PC-9 (cell line): ENCODE measurements at regions not wholly inside any gene's neighbourhood (a gene's known extent, or its start where the extent isn't known, plus 50 kb on each side); places are given as distances from the start of the nearest gene placed in this dataset.

ENCODE experiments used
- BruUV-seq: library from RNA; stranded (reverse); fragments of 400-500 nt; replicated peaks from 2 replicates; lab custom pipeline; 2021; lab: Mats Ljungman, UMichigan
- CTCF ChIA-PET: fragments of 300-600 bp; sonication (Branson Sonifier 250); formaldehyde crosslinking; loops from one replicate; lab custom pipeline; 2022; ENCODE audit warnings: antibody characterized with exemption; lab: Charles Lee
- POLR2A ChIA-PET: fragments of 300-600 bp; sonication (Branson Sonifier 250); formaldehyde crosslinking; loops from one replicate; lab custom pipeline; 2022; ENCODE audit warnings: antibody characterized with exemption; ENCODE audit not compliant: unreplicated experiment; lab: Charles Lee
- DNase-seq, 2 experiments: peaks; one replicate each; pipeline versions ENCODE4 v3.0.0 to v3.0.0-alpha.2; 2015 to 2022; ENCODE audit warnings: mixed read lengths in 1 of 2
- H2AFZ ChIP-seq: fragments of 200-600 bp; sonication (generic); 2 replicates; pipeline ENCODE4 v1.8.1; 2017; ENCODE audit warnings: antibody characterized with exemption
- H3F3A ChIP-seq: fragments of 200-600 bp; sonication (generic); 2 replicates; pipeline ENCODE4 v1.8.1; 2017; ENCODE audit warnings: antibody characterized with exemption, mild to moderate bottlenecking, low read depth; ENCODE audit not compliant: insufficient read depth
- H3K27ac ChIP-seq: fragments of 200-600 bp; sonication (generic); 2 replicates; pipeline ENCODE4 v1.6.1; 2016; ENCODE audit warnings: mixed run types
- H3K27me3 ChIP-seq: fragments of 200-600 bp; sonication (generic); 2 replicates; pipeline ENCODE4 v1.6.1; 2016; ENCODE audit warnings: low read depth, mixed run types; ENCODE audit not compliant: insufficient read depth
- H3K36me3 ChIP-seq: fragments of 200-600 bp; sonication (generic); 2 replicates; pipeline ENCODE4 v1.6.1; 2016; ENCODE audit warnings: low read depth, mixed run types
- H3K4me1 ChIP-seq: fragments of 200-600 bp; sonication (generic); replicated peaks from 2 replicates; pipeline ENCODE4 v1.6.1; 2016; ENCODE audit warnings: mixed run types; ENCODE audit not compliant: insufficient read depth
- H3K4me2 ChIP-seq: fragments of 200-600 bp; sonication (generic); 2 replicates; pipeline ENCODE4 v1.6.1; 2017; ENCODE audit warnings: mixed run types
- H3K4me3 ChIP-seq: fragments of 200-600 bp; sonication (generic); 2 replicates; pipeline ENCODE4 v1.6.1; 2016; ENCODE audit warnings: mixed run types
- H3K79me2 ChIP-seq: fragments of 200-600 bp; sonication (generic); 2 replicates; pipeline ENCODE4 v1.6.1; 2017; ENCODE audit warnings: low read depth, mixed run types
- H3K9me2 ChIP-seq: fragments of 200-600 bp; sonication (generic); 2 replicates; pipeline ENCODE4 v1.8.1; 2017; ENCODE audit warnings: mild to moderate bottlenecking; ENCODE audit not compliant: insufficient read depth
- H3K9me3 ChIP-seq: fragments of 200-600 bp; sonication (generic); 2 replicates; pipeline ENCODE4 v1.8.1; 2016; ENCODE audit warnings: low read depth; ENCODE audit not compliant: insufficient read depth
- H4K20me1 ChIP-seq: fragments of 200-600 bp; sonication (generic); 2 replicates; pipeline ENCODE4 v1.8.1; 2017; ENCODE audit not compliant: insufficient read depth
- EZH2 ChIP-seq: fragments of 200-600 bp; sonication (generic); IDR thresholded peaks from 2 replicates; pipeline ENCODE4 v1.8.0; 2017; ENCODE audit warnings: antibody characterized with exemption, low read depth
- intact Hi-C: fragments of 100-400 bp; cut with micrococcal nuclease; formaldehyde crosslinking; loops from one replicate; pipeline ENCODE4 v1.10.0; 2022; ENCODE audit not compliant: unreplicated experiment
- TF ChIP-seq, protein P1 (sequence below): fragments of 200-600 bp; sonication (generic); conservative IDR thresholded peaks from 2 replicates; pipeline ENCODE4 v1.6.1; 2017; ENCODE audit warnings: mixed run types, antibody characterized with exemption, mild to moderate bottlenecking, moderate library complexity

DNA sequence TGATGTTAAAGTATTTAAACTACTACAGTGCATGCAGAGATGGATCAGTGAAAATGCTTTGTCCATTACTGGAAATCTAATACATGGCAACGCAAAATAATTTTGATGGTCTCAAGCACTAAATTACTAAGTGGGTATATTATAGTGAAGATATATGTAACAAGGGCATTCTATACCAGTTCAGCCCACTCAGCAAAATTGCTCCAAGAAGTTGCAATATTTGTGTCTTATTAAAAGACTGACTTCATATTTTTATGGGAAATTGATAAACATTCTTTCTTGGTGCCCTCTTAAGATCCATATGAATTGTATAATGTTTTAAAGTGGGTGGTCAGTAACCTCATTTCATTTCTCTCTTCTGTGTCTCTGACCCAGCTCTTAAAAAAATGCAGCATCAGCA, 343.1 kb upstream of the MEX3C start:
- intact Hi-C loops, result no loop called here
- H3K27ac ChIP-seq, result no peak overlapping the region
- no TSS peak for BruUV-seq
- ChIA-PET CTCF (no interaction called here), POLR2A (no interaction called here)
- H3K9me2 ChIP-seq, result no peaks in the 10 kb centered on the region
- H2AFZ ChIP-seq, result no peak overlapping the region
- DNase-seq, result no peak
- H3K79me2 ChIP-seq, result no peaks in the 10 kb centered on the region
- H3K27me3 ChIP-seq, result no peaks in the 10 kb centered on the region
- H3K9me3 ChIP-seq, result no peaks in the 10 kb centered on the region
- H3F3A ChIP-seq, result no peaks in the 10 kb centered on the region
- H3K4me3 ChIP-seq, result no peak overlapping the region
- no peak overlapping the region for H3K4me2 ChIP-seq
- no peaks in the 10 kb centered on the region for H3K36me3 ChIP-seq
- TF ChIP-seq, protein P1, sequence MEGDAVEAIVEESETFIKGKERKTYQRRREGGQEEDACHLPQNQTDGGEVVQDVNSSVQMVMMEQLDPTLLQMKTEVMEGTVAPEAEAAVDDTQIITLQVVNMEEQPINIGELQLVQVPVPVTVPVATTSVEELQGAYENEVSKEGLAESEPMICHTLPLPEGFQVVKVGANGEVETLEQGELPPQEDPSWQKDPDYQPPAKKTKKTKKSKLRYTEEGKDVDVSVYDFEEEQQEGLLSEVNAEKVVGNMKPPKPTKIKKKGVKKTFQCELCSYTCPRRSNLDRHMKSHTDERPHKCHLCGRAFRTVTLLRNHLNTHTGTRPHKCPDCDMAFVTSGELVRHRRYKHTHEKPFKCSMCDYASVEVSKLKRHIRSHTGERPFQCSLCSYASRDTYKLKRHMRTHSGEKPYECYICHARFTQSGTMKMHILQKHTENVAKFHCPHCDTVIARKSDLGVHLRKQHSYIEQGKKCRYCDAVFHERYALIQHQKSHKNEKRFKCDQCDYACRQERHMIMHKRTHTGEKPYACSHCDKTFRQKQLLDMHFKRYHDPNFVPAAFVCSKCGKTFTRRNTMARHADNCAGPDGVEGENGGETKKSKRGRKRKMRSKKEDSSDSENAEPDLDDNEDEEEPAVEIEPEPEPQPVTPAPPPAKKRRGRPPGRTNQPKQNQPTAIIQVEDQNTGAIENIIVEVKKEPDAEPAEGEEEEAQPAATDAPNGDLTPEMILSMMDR, result no peak
- TF ChIP-seq EZH2, result no peak
- H3K4me1 ChIP-seq, result no peaks in the 10 kb centered on the region
- no peaks in the 10 kb centered on the region for H4K20me1 ChIP-seq

DNA sequence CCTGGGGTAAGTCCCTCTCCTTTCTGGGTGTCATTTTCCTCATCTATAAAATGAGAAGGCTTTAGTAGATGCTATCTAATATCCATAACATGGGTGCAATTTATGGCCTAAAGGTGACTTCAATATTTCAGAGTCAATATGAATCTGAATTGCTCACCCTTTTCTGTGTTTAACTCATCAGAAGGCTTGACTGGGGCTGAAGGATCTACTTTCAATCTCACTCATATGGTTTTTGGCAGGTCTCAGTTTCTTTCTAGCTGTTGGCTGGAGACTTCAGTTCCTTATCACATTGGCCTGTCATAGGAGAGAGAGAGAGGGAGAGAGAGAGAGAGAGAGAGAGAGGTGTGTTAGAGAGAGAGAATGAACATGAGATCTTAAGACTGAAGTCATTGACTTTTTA, 343.7 kb upstream of the MEX3C start:
- BruUV-seq, result no TSS peak
- intact Hi-C loops, result no loop called here
- Histone ChIP-seq H3K36me3 (no peaks in the 10 kb centered on the region), H3K27ac (no peak overlapping the region), H3K4me1 (no peaks in the 10 kb centered on the region), H3K4me3 (no peak overlapping the region), H3K79me2 (no peaks in the 10 kb centered on the region), H3K9me3 (no peaks in the 10 kb centered on the region), H3F3A (no peaks in the 10 kb centered on the region), H3K9me2 (no peaks in the 10 kb centered on the region), H4K20me1 (no peaks in the 10 kb centered on the region), H3K4me2 (no peak overlapping the region), H3K27me3 (no peaks in the 10 kb centered on the region), H2AFZ (no peak overlapping the region)
- no peak for TF ChIP-seq EZH2
- TF ChIP-seq, protein P1, result no peak
- DNase-seq, result no peak
- POLR2A ChIA-PET, result no interaction called here
- CTCF ChIA-PET, result no interaction called here

DNA sequence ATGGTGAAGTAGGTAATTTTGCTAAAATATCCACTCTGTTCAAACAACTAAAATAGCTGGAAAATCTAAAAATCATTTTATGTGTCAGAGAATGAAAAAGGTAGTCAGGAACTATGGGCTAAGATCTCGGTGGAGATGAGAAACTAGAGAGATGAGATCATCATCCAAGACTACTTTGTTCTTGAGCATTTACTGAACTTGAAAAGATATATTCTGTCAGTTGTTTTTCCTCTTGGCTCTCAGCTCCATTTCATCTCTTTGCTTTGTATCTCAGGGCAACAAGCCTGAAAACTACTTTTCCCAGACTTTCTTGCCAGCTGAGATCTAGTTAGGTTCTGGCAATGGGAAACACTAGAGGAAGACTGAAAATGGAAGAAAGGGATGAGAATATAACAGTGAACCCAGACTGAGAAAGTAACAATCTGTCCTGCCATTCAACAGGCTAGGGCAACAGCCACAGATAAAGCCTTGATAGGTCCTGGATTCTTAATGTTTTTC, 346.2 kb upstream of the MEX3C start:
- H3K4me1 ChIP-seq, result no peaks in the 10 kb centered on the region
- H4K20me1 ChIP-seq, result no peaks in the 10 kb centered on the region
- no TSS peak for BruUV-seq
- ChIA-PET POLR2A (no interaction called here), CTCF (no interaction called here)
- H3K36me3 ChIP-seq, result no peaks in the 10 kb centered on the region
- H3K79me2 ChIP-seq, result no peaks in the 10 kb centered on the region
- H3F3A ChIP-seq, result no peaks in the 10 kb centered on the region
- no peak for TF ChIP-seq EZH2
- TF ChIP-seq, protein P1, result no peak
- H3K9me3 ChIP-seq, result no peaks in the 10 kb centered on the region
- no peak for DNase-seq
- H3K9me2 ChIP-seq, result no peaks in the 10 kb centered on the region
- no peak overlapping the region for H3K4me2 ChIP-seq
- H2AFZ ChIP-seq, result no peak overlapping the region
- H3K27ac ChIP-seq, result no peak overlapping the region
- intact Hi-C loops, result no loop called here
- H3K4me3 ChIP-seq, result no peak overlapping the region
- no peaks in the 10 kb centered on the region for H3K27me3 ChIP-seq
